Kidney (tissue), 13 donors: ENCODE measurements at regions not wholly inside any gene's neighbourhood (a gene's known extent, or its start where the extent isn't known, plus 50 kb on each side); places are given as distances from the start of the nearest gene placed in this dataset.

Source experiments
- DNase-seq, 5 donors: peaks; one replicate each; pipeline ENCODE4 v3.0.0-alpha.2; 2013 to 2020
- FAIRE-seq: peaks from 2 replicates; lab custom pipeline; 2012; peaks lifted over from hg19 to GRCh38; lab: Jason Lieb, UNC
- H3K27ac ChIP-seq, 2 donors: one replicate each; pipeline ENCODE4 v1.7.0; 2013; ENCODE audit warnings: low read depth in 2 of 2, low read length in 2 of 2, inconsistent platforms in 1 of 2
- H3K27me3 ChIP-seq: one replicate; pipeline ENCODE4 v1.7.1; 2013; ENCODE audit warnings: low read length, inconsistent platforms; ENCODE audit not compliant: control insufficient read depth, insufficient read depth
- H3K36me3 ChIP-seq, 3 donors: one replicate each; pipeline versions ENCODE4 v1.7.0 to v1.7.1; 2013; ENCODE audit warnings: low read length in 3 of 3, control low read depth in 1 of 3, inconsistent platforms in 1 of 3; ENCODE audit not compliant: insufficient read depth in 3 of 3, control insufficient read depth in 2 of 3
- H3K4me1 ChIP-seq, 3 donors: one replicate each; pipeline versions ENCODE4 v1.7.0 to v1.7.1; 2013; ENCODE audit warnings: low read length in 3 of 3, inconsistent platforms in 1 of 3, low read depth in 1 of 3; ENCODE audit not compliant: control insufficient read depth in 2 of 3, insufficient read depth in 2 of 3
- H3K4me3 ChIP-seq, 3 donors: one replicate each; pipeline versions ENCODE4 v1.7.0 to v1.8.1; 2013; ENCODE audit warnings: low read length in 3 of 3, control low read depth in 1 of 3, inconsistent platforms in 1 of 3
- H3K9ac ChIP-seq, 3 donors: one replicate each; pipeline versions ENCODE4 v1.7.0 to v1.7.1; 2013; ENCODE audit warnings: low read length in 3 of 3, control low read depth in 1 of 3, inconsistent platforms in 1 of 3
- H3K9me3 ChIP-seq, 3 donors: one replicate each; pipeline versions ENCODE4 v1.7.0 to v1.7.1; 2013; ENCODE audit warnings: low read length in 3 of 3, control low read depth in 1 of 3, inconsistent platforms in 1 of 3; ENCODE audit not compliant: control insufficient read depth in 2 of 3, insufficient read depth in 1 of 3
- CTCF ChIP-seq: IDR thresholded peaks from 3 replicates; pipeline ENCODE4 v1.5.1; 2012; ENCODE audit warnings: mild to moderate bottlenecking, moderate library complexity, borderline replicate concordance; ENCODE audit not compliant: insufficient read depth; ENCODE audit errors: extremely low read depth
- intact Hi-C: fragments of 100-400 bp; cut with DNase I; formaldehyde crosslinking; loops from one replicate; pipeline ENCODE4 v1.11.1; 2022
- donor health status: control.
- donor health status: control.
- donor health status: control.
- donor health status: control.
- donor health status: control.
- donor health status: DM: yes; HTN: yes; CAD: no.
- donor health status: Normal renal cell carcinoma (clear cell type).

GRCh38 chr12:77514511-77514910 is 316.2 kb upstream of the NAV3 start:
- no peak for DNase-seq
- Histone ChIP-seq H3K36me3 (no peaks in the 10 kb centered on the region), H3K27ac (no peak overlapping the region), H3K4me1 (no peaks in the 10 kb centered on the region), H3K9me3 (no peaks in the 10 kb centered on the region), H3K4me3 (no peak overlapping the region), H3K27me3 (no peaks in the 10 kb centered on the region), H3K9ac (no peak overlapping the region)
- FAIRE-seq: no peak
- TF ChIP-seq CTCF: no peak
- intact Hi-C loops: no loop called here

GRCh38 chr12:77510985-77511384 is 319.7 kb upstream of the NAV3 start:
- Histone ChIP-seq H3K36me3 (no peaks in the 10 kb centered on the region), H3K4me3 (no peak overlapping the region), H3K27ac (no peak overlapping the region), H3K9me3 (no peaks in the 10 kb centered on the region), H3K4me1 (no peaks in the 10 kb centered on the region), H3K27me3 (no peaks in the 10 kb centered on the region), H3K9ac (no peak overlapping the region)
- FAIRE-seq (no peak), DNase-seq (no peak)
- intact Hi-C loops: no loop called here
- no peak for TF ChIP-seq CTCF

GRCh38 chr12:77504466-77504865 is 326.2 kb upstream of the NAV3 start:
- Histone ChIP-seq H3K27ac (no peak overlapping the region), H3K9me3 (no peaks in the 10 kb centered on the region), H3K27me3 (no peaks in the 10 kb centered on the region), H3K4me1 (no peaks in the 10 kb centered on the region), H3K36me3 (no peaks in the 10 kb centered on the region), H3K4me3 (no peak overlapping the region), H3K9ac (no peak overlapping the region)
- intact Hi-C loops: no loop called here
- DNase-seq (no peak), FAIRE-seq (no peak)
- TF ChIP-seq CTCF: no peak

GRCh38 chr12:77500089-77500488 is 330.6 kb upstream of the NAV3 start:
- Histone ChIP-seq H3K27me3 (no peaks in the 10 kb centered on the region), H3K9ac (no peak overlapping the region), H3K9me3 (no peaks in the 10 kb centered on the region), H3K36me3 (no peaks in the 10 kb centered on the region), H3K4me3 (no peak overlapping the region), H3K27ac (no peak overlapping the region), H3K4me1 (no peaks in the 10 kb centered on the region)
- TF ChIP-seq CTCF: no peak
- DNase-seq (no peak), FAIRE-seq (no peak)
- intact Hi-C loops: no loop called here
